ENCODE measurements at regions not wholly inside any gene's neighbourhood (a gene's known extent, or its start where the extent isn't known, plus 50 kb on each side); places are given as distances from the start of the nearest gene placed in this dataset.

GRCh38 chr6:45791211-45792168, 224.2 kb downstream of the CLIC5 start:
- DNase-seq: no peak

- DNase-seq: no peak
Observed at GRCh38 chr6:45789238-45789637, 226.4 kb downstream of the CLIC5 start.

- DNase-seq: no peak
Observed at GRCh38 chr6:45787384-45787783, 228.3 kb downstream of the CLIC5 start.

GRCh38 chr6:45786355-45786781, 229.3 kb downstream of the CLIC5 start:
- no peak for DNase-seq

GRCh38 chr6:45784250-45784649, 231.4 kb downstream of the CLIC5 start:
- no peak for DNase-seq

- no peak for DNase-seq
Observed at GRCh38 chr6:45783716-45784115, 231.9 kb downstream of the CLIC5 start.

GRCh38 chr6:45781890-45782289, 233.8 kb downstream of the CLIC5 start:
- DNase-seq: no peak

GRCh38 chr6:45780523-45780922, 235.1 kb downstream of the CLIC5 start:
- DNase-seq: no peak

GRCh38 chr6:45775026-45775697, 240.5 kb downstream of the CLIC5 start:
- no peak for DNase-seq

GRCh38 chr6:45773906-45774305, 241.8 kb downstream of the CLIC5 start:
- DNase-seq: no peak

- DNase-seq: no peak
Observed at GRCh38 chr6:45772886-45773495, 242.7 kb downstream of the CLIC5 start.

- no peak for DNase-seq
Observed at GRCh38 chr6:45772051-45772450, 243.6 kb downstream of the CLIC5 start.

- DNase-seq: no peak
Observed at GRCh38 chr6:45763281-45763680, 252.4 kb downstream of the CLIC5 start.

- DNase-seq: no peak
Observed at GRCh38 chr6:45759472-45759810, 256.2 kb downstream of the CLIC5 start.

GRCh38 chr6:45758787-45759471, 256.7 kb downstream of the CLIC5 start:
- no peak for DNase-seq

- DNase-seq: no peak
Observed at GRCh38 chr6:45757443-45758130, 258.1 kb downstream of the CLIC5 start.

- DNase-seq: no peak
Observed at GRCh38 chr6:45756606-45757005, 259.1 kb downstream of the CLIC5 start.

- no peak for DNase-seq
Observed at GRCh38 chr6:45754432-45754831, 261.2 kb downstream of the CLIC5 start.

- no peak for DNase-seq
Observed at GRCh38 chr6:45746046-45746445, 269.6 kb downstream of the CLIC5 start.

- DNase-seq: no peak
Observed at GRCh38 chr6:45743028-45743615, 272.5 kb downstream of the CLIC5 start.

- no peak for DNase-seq
Observed at GRCh38 chr6:45742591-45742990, 273.1 kb downstream of the CLIC5 start.

All from dermis blood vessel endothelial cell (primary cell).